HK-2 (cell line): ENCODE measurements at regions not wholly inside any gene's neighbourhood (a gene's known extent, or its start where the extent isn't known, plus 50 kb on each side); places are given as distances from the start of the nearest gene placed in this dataset.

Experiments
- DNase-seq: peaks from one replicate; pipeline ENCODE4 v3.0.0-alpha.2; 2018; ENCODE audit not compliant: unreplicated experiment

GRCh38 chr1:217211486-217211885, 419.4 kb downstream of the GPATCH2 start:
- no peak for DNase-seq

GRCh38 chr1:217205578-217205977, 425.3 kb downstream of the GPATCH2 start:
- no peak for DNase-seq

- no peak for DNase-seq
Measured at GRCh38 chr1:217196616-217197015, 434.3 kb downstream of the GPATCH2 start.

- no peak for DNase-seq
Measured at GRCh38 chr1:217193151-217193550, 437.7 kb downstream of the GPATCH2 start.

- DNase-seq = no peak
Measured at GRCh38 chr1:217191441-217191840, 439.4 kb downstream of the GPATCH2 start.

- no peak for DNase-seq
Measured at GRCh38 chr1:217190359-217190758, 440.5 kb downstream of the GPATCH2 start.

- no peak for DNase-seq
Measured at GRCh38 chr1:217189362-217189761, 441.5 kb downstream of the GPATCH2 start.

- DNase-seq = no peak
Measured at GRCh38 chr1:217188280-217189237, 442.3 kb downstream of the GPATCH2 start.

GRCh38 chr1:217186664-217187063, 444.2 kb downstream of the GPATCH2 start:
- DNase-seq = no peak

GRCh38 chr1:217184854-217185253, 446.0 kb downstream of the GPATCH2 start:
- no peak for DNase-seq

GRCh38 chr1:217182992-217183391, 447.9 kb downstream of the GPATCH2 start:
- DNase-seq = no peak

- no peak for DNase-seq
Measured at GRCh38 chr1:217181756-217182155, 449.1 kb downstream of the GPATCH2 start.

GRCh38 chr1:217181176-217181746, 449.6 kb downstream of the GPATCH2 start:
- DNase-seq = no peak

GRCh38 chr1:217180443-217180842, 450.4 kb downstream of the GPATCH2 start:
- no peak for DNase-seq

- no peak for DNase-seq
Measured at GRCh38 chr1:217164403-217164802, 441.2 kb upstream of the ESRRG start.

- no peak for DNase-seq
Measured at GRCh38 chr1:217153361-217153760, 430.1 kb upstream of the ESRRG start.

- no peak for DNase-seq
Measured at GRCh38 chr1:217150366-217150765, 427.1 kb upstream of the ESRRG start.

GRCh38 chr1:217149791-217150190, 426.6 kb upstream of the ESRRG start:
- DNase-seq = no peak

- DNase-seq = no peak
Measured at GRCh38 chr1:217141711-217142110, 418.5 kb upstream of the ESRRG start.

GRCh38 chr1:217140041-217140901, 417.0 kb upstream of the ESRRG start:
- no peak for DNase-seq

GRCh38 chr1:217139513-217139912, 416.3 kb upstream of the ESRRG start:
- DNase-seq = no peak

GRCh38 chr1:217138799-217139466, 415.7 kb upstream of the ESRRG start:
- no peak for DNase-seq
